GM19328 (cell line): ENCODE measurements at regions not wholly inside any gene's neighbourhood (a gene's known extent, or its start where the extent isn't known, plus 50 kb on each side); places are given as distances from the start of the nearest gene placed in this dataset.

Source experiments
- ATAC-seq: cut with Tn5 transposase; IDR thresholded peaks from one replicate; pipeline ENCODE4 v1.9.1; 2021; ENCODE audit warnings: mild to moderate bottlenecking, moderate library complexity; ENCODE audit not compliant: unreplicated experiment

DNA sequence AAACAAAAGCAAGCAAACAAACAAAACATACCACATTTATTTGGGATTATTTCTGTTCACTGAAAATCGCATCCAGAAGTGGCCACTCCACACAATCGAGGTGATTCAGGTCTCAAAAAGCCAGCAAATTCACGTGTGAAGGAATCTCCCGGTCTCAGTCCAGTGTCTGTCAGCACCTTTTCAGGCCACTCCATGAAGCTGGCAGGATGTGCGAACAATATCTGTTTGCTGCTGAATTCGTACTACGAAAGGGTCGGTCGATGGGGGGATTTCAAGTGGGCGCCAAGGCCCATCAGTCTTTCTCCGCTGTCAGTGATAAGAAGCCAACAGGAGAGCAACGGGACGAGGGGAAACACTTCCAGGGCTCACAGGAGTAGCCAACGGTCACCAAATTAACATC is 505.1 kb downstream of the IRX1 start:
- ATAC-seq: no peak

DNA sequence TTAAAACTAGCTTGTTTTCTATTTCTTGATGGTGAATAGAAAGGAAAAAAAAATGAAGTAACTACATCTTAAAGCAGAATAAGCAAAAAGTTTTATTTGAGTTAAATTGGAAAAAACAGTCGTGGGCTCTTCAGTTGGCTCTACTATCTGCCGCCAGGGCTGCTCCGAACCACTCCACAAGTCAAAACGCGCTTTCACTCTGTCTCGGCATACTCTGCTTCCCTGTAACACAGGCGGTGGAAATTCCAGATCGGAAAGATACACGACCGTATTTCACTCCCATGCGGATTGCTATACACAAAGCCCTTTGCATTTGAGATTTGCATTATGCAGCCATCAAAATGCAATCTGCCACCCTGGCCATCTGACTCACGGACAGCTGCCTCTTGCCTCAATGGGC is 505.6 kb downstream of the IRX1 start:
- no peak for ATAC-seq

DNA sequence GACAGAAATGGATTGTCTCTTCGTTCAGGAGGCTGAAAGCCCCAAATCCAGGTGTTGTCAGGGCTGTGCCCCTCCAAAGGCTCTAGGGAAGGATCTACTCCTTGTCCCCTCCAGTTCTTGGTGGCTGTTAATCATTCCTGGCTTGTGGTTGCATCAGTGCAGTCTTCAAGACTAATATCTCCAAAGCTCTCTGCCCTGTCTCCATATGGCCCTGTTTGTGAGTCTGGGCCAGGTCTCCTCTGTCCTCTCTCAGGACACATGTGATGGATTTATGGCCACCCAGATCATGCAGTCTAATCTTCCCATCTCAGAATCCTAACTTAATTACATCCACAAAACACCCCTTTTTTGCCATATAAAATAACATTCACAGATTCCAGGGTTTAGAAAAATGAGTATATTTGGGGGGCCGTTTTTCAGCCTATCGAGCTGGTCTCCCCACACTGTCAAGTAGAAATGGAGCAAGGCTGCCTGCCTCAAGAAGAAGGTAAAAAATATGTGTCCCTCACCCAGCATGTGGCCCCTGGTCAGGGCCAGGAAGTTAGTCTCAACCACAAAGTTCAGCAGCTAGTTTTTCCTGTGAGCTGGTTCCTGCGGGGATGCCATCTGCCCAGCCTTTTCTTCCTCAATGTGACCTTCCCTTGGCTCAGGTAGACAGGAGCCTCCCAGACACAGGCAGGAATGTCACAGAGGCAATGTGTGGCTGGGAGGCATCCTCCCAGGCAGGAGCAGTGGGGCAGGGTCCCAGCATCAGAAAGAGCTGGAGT is 509.4 kb downstream of the IRX1 start:
- no peak for ATAC-seq

DNA sequence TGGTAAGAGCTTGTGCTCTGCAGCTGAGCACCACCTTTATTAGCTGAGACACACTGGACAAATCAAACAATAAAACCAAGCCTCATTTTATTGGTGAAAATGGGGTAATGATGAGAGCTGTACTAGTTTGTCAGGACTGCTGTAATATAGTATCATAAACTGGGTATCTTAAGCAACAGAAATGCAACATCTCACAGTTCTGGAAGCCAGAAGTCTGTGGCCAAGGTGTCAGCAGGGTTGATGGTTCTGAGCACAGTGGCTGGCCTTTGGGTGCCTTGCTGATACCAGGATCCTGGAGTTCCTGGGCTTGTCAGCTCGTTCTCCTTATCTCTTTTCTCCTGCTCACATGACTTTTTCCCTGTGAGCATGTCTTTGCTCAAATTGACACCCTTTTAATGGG is 513.1 kb downstream of the IRX1 start:
- no peak for ATAC-seq

DNA sequence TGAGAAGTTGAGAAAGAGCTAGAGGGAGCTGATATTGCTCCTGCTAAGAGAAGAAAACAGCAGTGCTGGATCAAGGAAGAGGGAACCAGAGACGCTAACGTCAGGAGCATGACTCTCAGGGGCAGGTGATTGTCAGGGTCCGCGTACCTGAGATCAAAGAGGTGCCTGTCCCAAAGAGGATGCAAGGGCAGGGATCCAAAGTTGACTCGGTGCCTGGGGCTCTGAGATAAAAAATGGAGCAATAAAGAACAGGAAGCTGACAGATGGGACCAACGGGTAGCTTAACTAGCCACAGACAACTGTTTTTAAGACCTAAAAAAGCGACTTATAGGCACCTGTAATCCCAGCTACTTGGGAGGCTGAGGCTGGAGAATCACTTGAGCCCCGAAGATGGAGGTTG is 517.8 kb downstream of the IRX1 start:
- ATAC-seq: no peak

DNA sequence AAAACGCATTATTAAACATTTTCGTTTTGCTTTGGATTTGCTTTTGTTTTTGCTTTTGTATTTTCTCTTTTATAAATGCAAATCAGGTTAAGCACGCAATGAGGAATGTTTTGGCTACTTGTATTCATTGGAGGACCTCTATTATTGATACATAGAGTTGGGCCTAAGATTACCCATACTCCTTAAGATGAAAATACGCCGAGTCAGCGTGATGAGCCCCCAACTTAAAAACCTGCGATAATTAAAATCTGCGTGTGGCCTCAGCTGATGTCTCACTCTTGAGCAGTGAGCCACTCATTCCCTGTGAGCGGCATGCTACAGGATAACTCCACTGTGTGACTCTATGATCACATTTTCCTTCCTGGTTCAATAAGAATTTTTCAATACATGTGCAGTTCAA is 518.3 kb downstream of the IRX1 start:
- no peak for ATAC-seq

DNA sequence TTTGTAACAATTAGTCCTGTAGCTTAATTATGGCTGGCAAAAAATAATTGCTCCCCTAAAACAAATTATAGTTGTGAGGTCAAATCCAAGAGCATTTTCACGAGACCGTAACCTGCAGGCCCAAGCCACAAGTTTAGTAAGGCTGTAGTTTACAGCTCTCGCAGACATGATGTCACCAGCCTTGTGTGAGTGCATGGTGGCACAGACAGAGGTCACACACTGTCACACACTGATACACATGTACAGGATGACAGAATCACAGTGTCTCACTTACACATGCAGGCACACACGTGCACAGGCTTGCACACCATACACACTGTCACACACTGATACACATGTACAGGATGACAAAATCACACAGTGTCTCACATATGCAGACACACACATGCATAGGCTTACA is 518.8 kb downstream of the IRX1 start:
- no peak for ATAC-seq

DNA sequence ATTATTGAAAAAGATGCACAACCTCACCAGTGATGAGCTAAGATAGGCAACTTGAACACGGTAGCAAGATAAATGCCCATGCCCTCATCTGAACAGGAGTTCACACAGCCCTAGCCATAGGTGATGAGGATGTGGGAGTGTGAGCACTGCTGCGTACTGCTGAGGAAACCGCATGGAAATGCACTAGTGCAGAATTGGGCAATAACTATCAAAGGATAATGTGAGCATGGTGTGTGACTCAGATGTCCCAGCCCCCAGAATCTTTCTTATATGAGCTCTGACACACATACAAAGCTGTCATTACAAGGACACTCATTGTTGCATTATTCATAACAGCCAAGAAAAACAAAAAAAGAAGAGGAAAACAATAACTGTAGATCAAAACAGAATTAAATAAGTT is 521.2 kb downstream of the IRX1 start:
- no peak for ATAC-seq

DNA sequence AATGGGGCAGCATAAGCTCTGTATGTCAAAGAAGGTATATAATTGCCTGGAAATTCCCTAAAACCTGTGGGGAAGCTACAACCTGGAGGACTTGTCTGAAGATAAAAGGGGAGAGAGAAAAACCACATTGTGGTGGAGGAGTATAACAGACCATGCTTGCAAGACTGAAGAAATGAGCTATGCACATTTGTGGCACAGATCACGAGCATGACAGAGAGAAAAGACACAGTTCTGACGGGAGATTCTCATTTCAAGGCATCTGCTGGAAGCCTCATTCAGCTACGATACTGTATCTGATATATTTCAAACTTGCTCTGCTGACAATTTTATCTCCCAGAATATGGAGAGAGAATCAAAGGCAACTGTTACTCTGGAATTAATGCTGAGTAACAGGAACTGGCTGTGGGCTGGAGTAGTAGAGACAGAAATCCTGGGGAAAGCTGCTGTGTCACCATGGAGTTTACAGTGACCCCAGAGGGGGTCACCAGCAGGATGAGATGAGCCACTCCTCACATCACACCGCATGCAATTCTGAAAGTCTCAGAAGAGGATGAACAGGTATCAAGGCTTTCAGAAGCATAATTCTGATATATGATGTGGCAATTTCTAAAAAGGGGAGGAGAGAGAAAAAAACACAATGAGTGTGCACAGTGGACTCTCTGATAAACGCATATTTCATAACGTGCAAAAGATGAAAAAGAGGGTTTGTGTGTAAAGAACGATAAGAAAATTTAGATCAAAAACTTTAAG is 528.8 kb downstream of the IRX1 start:
- ATAC-seq: no peak

DNA sequence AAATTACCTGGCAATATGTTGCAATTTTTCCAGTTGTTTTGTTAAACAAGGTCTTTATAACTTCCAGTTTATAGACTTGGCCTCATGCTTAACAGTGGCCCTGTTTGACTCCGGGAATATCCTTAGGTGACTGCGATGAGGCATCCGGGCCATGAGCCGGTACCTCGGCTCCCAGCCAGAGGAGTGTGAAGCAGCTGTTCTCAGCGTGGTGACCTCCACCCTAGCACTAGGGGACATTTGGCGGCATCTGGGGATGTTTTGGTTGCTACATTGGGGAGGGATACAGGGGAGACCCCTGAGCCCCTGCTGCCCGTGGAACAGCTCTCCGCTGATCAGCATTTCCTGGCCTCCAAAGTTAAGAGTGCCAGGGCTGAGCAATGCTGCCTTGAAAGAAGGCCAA is 533.4 kb downstream of the IRX1 start:
- ATAC-seq: no peak

DNA sequence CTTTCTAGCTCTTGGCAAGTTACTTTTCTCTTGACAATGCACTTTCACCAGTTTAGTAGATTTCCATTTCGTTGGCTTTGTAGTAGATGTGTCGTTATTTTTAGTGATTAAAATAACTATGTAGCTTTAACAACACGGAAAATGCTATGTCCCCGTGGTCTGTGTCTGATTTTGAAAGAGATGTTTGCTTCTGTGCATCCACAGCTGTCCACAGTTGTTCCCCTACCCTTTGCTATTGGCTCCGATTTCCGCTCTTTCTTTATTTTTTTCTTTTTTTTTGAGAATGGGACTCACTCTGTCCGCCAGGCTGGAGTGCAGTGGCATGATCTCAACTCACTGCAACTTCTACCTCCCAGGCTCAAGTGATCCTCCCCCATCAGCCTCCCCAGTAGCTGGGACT is 533.9 kb downstream of the IRX1 start:
- no peak for ATAC-seq

DNA sequence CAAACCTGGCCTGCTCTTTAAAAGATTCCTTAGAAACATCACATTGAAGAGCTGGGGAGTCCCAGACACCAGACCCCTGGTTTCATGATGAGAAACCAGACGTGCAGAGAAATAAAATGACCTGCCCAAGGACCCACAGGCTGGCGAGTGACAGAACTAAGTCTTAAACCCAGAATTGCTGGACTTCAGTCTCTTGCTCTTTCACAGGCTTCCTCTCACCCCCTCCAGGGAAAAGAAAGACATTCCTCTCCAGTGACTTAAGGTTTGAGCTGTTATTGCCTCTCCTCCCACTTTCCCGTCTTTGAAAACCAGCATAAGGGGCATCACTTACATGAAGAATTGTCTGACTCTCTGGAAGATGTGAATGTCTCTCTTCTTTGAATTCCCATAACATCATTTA is 535.2 kb downstream of the IRX1 start:
- no peak for ATAC-seq

DNA sequence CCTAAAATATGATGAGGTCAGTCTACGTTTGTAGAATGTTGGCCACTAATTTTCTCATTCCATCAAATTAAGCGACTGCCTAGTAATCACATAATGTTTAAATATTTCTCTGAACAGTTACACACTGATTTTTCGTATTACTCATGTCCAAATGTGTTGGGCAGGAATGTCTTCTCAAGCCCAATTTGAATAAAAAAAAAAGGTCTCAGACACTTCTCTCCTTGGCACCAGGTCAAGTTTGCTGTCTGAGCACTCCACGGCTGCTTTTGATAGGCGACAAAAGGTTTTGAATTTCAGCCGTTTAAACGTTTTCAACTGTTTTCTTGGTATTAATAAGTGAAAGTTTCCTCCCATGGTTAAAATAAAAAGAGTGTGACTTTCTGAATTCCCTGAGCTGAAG is 542.1 kb downstream of the IRX1 start:
- no peak for ATAC-seq

DNA sequence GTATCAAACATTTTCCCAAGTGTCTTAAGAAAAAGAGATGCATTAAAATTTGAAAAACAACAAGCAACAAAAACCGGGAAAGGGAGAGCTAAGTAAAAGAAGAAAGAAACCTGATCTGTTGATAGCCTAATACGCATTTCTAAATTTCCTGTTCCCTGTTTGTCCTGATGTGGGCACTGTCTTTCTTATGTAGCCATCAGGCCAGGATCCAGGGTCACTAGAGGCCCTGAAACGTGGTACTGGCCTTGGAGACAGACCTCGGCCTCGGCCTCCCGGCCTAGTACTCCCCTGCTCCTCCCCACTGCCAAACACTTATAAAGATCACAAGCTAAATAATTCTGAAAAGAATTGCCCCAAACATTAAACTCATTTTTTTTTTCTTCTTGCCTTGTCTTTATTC is 547.2 kb downstream of the IRX1 start:
- ATAC-seq: no peak

DNA sequence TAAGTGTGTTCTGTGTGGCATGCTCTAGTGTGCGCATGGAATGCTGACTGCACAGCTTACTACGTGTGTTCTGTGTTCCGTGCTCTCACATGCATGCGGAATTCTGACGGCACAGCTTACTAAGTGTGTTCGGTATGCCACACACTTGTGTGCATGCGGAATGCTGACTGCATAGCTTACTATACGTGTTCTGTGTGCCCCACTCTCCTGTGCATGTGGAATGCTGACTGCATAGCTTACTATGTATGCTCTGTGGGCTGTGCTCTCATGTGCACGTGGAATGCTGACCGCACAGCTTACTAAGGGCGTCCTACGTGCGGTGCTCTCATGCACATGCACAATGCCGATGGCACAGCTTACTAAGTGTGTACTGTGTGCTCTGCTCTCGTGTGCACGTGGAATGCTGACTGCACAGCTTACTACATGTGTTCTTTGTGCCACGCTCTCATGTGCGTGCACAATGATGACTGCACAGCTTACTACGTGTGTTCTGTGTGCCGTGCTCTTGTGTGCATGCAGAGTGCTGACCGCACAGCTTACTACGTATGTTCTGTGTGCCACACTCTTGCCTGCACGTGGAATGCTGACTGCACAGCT is 548.9 kb downstream of the IRX1 start:
- ATAC-seq: no peak

DNA sequence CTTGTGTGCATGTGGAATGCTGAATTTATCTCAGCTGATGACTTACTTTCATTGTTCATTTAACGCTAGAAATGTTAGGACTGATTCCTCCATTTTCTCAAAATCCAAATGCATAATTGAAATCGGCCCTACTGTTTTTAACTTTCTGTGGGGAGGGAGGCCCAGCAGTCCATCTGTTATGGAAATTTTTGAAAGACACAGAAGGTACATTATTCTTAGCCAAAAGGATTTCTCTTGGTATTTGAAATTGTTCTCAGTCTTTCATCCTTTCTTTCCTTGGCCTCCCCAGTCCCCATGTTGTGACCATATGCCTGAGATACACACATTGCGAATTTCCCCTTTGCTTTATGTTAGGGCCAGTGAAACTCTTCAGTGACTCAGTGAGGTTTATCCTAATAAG is 549.9 kb downstream of the IRX1 start:
- ATAC-seq: no peak

DNA sequence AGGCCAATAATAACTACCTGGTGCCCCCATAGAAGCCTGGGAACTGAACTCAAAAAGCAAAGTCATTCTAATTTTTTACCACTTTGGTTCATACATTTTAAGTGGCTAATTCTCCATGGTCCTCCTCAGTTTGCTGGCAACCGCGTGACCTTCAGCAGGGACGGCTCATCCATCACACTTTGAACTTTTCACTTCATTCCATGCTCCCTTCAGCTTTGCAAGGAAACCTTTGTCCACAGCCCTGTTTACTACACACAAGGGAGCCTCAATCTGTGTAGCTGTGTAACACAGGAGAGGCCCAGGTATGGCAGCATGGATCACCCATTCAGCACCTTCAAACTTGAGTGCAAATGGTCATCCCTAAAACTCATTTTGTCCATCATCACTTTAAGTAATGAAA is 552.4 kb downstream of the IRX1 start:
- no peak for ATAC-seq

DNA sequence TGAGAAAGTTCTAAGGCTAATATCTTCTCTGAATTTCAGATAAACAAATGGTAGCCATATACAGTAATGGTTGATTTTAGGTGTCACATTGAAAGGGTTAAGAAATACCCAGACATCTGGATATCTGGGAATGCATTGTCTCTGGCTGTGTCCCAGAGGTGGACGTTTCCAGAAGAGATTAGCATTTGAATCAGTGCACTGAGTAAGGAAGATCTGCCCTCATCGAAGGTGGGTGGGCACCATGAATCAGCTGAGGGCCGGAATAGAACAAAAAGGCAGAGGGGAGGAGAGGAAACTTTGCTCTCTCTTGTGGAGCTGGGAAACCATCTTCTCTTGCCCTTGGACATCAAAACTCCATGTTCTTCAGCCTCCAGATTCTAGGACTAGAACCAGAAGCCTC is 554.4 kb downstream of the IRX1 start:
- ATAC-seq: no peak

DNA sequence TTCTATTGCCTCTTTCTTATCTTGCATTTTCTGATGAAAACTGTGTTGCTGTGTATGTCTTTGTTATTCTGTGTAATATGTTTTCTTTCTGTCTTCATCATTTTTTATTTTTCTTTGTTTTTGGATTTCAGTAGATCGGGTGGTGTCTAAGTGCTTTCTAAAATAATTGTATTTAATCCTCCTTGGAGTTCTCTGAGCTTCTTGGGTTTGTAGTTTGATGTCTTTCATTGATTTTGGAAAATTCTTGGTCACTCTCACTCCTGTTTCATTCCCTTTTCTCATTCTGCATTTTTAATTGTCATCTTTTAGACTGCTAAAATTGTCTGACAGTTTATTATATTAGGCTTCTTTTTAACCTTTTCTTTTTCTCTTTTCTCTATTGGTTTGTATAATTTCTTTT is 560.5 kb downstream of the IRX1 start:
- ATAC-seq: no peak

DNA sequence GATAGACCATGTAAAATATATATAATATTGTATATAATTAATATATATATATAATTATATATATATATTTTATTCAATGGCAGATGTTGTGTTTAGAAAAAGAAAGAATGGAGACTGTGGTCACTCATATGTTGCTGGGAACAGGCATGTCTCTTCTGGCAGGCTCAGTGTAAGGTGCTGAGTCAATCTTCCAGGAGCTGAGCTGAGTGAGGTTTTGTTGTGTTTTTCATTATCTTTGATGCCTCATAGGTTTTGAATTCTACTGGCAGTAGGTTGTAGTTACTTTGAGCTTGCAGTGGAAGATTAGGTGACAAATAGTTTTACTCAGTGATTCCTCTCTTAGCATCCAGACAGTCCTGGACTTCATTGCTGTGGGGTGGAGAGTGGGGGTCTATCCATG is 561.3 kb downstream of the IRX1 start:
- ATAC-seq: no peak

DNA sequence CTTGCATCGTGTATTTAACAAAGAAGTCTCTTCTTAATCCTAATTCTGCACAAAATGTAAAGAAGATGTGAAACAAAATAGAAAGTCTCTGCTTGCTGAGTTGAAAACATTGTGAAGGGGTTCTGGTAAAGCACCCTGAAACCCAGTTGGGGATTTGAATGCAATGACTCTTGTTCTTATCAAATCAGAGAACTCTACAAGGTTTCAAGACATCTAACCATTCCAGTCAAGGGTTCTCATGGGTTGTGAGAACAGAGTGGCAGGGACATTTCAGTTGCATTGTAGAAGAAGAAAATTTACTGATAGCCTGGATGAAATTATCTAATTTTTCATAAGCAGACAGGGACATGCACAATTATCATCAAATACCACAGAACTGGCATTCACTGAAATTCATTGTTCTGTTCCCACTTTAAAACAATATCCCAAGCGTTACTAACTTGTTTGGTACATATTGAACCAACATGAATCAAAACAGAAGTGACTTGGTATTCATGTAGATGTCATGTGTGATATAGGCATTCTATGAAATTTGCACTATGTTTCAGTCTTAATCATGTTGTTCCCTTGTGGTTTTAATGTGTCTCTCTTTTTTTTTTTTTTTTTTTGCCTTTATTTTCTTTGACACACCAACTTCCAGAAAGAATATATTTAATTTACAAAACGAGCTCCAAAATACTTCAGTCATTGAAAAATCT is 563.3 kb downstream of the IRX1 start:
- no peak for ATAC-seq

DNA sequence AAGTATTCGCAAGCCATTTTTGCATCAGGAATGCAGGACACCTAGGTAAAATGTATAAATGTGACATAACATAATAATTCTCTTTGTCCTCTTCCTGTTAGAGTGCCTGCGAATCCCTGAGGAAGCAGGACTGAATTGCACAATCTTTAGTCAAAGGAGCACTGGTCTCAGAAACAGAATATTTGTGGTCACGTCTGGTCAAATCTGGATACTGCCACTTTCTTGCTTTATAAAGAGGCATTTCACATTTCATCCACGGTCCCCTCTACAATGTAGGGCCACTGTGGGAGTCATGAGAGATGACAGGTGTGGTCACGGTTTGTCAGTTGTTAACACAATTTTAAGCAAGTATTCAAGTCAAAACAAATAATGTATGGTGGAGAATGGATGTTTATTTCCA is 564.0 kb downstream of the IRX1 start:
- no peak for ATAC-seq
